Adrenal gland (tissue), 5 donors: ENCODE measurements at regions not wholly inside any gene's neighbourhood (a gene's known extent, or its start where the extent isn't known, plus 50 kb on each side); places are given as distances from the start of the nearest gene placed in this dataset.

Experiments used
- CTCF ChIP-seq, 6 experiments: fragments of 450-650 bp in 4 of 6; fragments of 200-600 bp in 2 of 6; sonication (generic) in 1 of 6; IDR thresholded peaks; 1 replicate in 5 of 6; 2 replicates in 1 of 6; pipeline versions ENCODE4 v1.5.1 to v1.8.0; 2016 to 2021; ENCODE audit warnings: antibody characterized with exemption in 6 of 6, mild to moderate bottlenecking in 2 of 6, moderate library complexity in 1 of 6
- POLR2A ChIP-seq, 2 donors: fragments of 450-650 bp; IDR thresholded peaks; one replicate each; pipeline ENCODE4 v1.6.1; 2017; ENCODE audit warnings: antibody characterized with exemption in 2 of 2, mild to moderate bottlenecking in 2 of 2, moderate library complexity in 1 of 2
- donor health status: DM: no; HTN: no; CAD: no.

GRCh38 chr20:43804781-43805180 is 78.0 kb upstream of the GTSF1L start:
- TF ChIP-seq CTCF (IDR thresholded peaks at IDR 0.05) (no peak), POLR2A (IDR thresholded peaks at IDR 0.05) (no peak)
